GM23248 (cell line): ENCODE measurements at regions not wholly inside any gene's neighbourhood (a gene's known extent, or its start where the extent isn't known, plus 50 kb on each side); places are given as distances from the start of the nearest gene placed in this dataset.

Experiments used
- EZH2 ChIP-seq: fragments of 200-600 bp; sonication (generic); IDR thresholded peaks from 2 replicates; pipeline ENCODE4 v1.6.1; 2018; ENCODE audit warnings: antibody characterized with exemption, mild to moderate bottlenecking; ENCODE audit not compliant: insufficient read depth, poor library complexity, severe bottlenecking
- EZH2phosphoT487 ChIP-seq: fragments of 200-600 bp; sonication (generic); IDR thresholded peaks from 2 replicates; pipeline ENCODE4 v1.6.1; 2018; ENCODE audit warnings: antibody characterized with exemption, moderate library complexity, mild to moderate bottlenecking, low read depth; ENCODE audit not compliant: insufficient read depth

DNA sequence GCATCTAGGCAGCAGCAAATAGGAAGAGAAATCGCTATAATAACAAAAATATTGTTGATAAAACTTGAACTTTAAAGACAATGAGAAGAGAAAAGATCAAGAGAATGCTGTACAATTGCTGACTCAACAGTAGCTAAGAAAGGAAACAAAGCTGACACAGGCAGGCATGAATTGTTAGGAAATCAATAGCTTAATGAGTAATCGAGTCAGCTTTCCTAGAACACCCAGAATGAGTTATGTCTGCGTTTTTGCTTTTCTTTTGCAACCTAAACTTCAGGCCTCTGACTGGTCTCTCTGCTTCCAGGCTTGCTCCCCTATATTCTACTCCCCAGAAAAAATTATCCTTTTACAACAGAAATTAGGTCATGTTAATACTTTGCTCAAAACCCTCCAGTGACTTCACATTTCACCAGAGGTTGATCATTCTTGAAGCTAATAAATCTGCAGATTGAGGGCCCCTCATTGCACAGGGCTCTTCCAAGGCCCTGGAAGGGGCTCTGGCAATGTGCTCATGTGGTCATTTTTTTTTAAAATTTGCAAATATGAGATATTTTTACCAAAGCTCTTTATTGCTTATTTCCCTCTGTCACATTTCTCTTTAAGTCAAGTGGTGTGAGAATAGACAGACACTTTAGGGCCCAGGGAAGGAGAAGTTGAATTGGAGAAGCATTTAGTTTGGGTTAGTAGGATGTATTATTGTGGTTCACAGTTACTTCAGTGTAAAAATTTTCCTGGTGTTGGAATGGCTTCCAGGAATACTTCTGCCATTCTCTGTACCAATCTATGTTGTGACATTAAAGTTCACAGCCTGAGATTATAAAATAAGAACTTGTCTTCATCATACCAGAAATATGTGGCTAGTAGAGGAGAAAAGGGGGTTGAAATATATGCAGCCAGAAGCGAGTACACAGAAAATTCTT lies 116.3 kb downstream of the TMCO5A start:
- TF ChIP-seq EZH2 (no peak), EZH2phosphoT487 (no peak)
